AG04450 (cell line): ENCODE measurements at regions not wholly inside any gene's neighbourhood (a gene's known extent, or its start where the extent isn't known, plus 50 kb on each side); places are given as distances from the start of the nearest gene placed in this dataset.

Experiments
- CTCF ChIA-PET: fragments of 300-600, 350-600 bp; formaldehyde crosslinking; extraction: SDS; loops from one replicate; lab custom pipeline; 2022; ENCODE audit warnings: antibody characterized with exemption, inconsistent platforms; lab: Charles Lee
- POLR2A ChIA-PET: fragments of 350-600 bp; formaldehyde crosslinking; extraction: SDS; loops from one replicate; lab custom pipeline; 2021; ENCODE audit warnings: antibody characterized with exemption, inconsistent platforms; lab: Yijun Ruan, JAX
- DNase-seq: peaks from one replicate; pipeline ENCODE4 v3.0.0-alpha.2; 2011; ENCODE audit warnings: low read depth, low spot score
- H3K27ac ChIP-seq: one replicate; pipeline ENCODE4 v1.5.1; 2012; ENCODE audit warnings: low read depth, low read length, control low read depth
- H3K27me3 ChIP-seq: one replicate; pipeline ENCODE4 v1.6.0; 2012; ENCODE audit warnings: low read length; ENCODE audit not compliant: control insufficient read depth, insufficient read depth
- H3K4me3 ChIP-seq: 2 replicates; pipeline ENCODE4 v1.5.1; 2011; ENCODE audit warnings: mild to moderate bottlenecking, low read depth, low read length, control low read depth
- H3K9me3 ChIP-seq: 2 replicates; pipeline ENCODE4 v1.5.1; 2012; ENCODE audit warnings: low read length; ENCODE audit not compliant: control insufficient read depth, insufficient read depth
- TF ChIP-seq, protein P1 (sequence below): IDR thresholded peaks from 2 replicates; pipeline ENCODE4 v1.5.1; 2011; ENCODE audit warnings: low read depth, low read length, control low read depth, inconsistent platforms

DNA sequence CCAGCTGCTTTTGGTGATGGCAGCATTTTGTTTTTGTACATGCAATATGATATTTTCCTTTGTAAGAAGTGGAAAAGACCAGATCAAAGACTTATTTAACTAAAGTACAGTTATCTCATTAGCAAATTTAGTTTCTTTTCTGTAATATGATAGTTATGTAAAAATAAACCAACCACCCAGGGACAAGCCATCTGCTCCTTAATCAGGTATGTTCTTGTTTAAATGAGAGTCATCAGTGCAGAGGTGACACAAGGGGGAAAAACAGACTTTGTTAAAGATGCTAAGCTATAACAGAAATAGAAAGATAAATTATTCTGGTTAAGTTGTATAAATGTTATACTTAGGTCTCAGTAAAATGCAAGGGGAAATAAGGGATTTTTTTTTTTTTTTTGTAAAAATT is 805.7 kb upstream of the SEMA6A start:
- POLR2A ChIA-PET: no interaction called here
- no peak for DNase-seq
- Histone ChIP-seq H3K4me3 (no peak overlapping the region), H3K27ac (no peak overlapping the region), H3K27me3 (no peaks in the 10 kb centered on the region), H3K9me3 (no peaks in the 10 kb centered on the region; the same call in 1 of the 2 replicates)
- TF ChIP-seq, protein P1, sequence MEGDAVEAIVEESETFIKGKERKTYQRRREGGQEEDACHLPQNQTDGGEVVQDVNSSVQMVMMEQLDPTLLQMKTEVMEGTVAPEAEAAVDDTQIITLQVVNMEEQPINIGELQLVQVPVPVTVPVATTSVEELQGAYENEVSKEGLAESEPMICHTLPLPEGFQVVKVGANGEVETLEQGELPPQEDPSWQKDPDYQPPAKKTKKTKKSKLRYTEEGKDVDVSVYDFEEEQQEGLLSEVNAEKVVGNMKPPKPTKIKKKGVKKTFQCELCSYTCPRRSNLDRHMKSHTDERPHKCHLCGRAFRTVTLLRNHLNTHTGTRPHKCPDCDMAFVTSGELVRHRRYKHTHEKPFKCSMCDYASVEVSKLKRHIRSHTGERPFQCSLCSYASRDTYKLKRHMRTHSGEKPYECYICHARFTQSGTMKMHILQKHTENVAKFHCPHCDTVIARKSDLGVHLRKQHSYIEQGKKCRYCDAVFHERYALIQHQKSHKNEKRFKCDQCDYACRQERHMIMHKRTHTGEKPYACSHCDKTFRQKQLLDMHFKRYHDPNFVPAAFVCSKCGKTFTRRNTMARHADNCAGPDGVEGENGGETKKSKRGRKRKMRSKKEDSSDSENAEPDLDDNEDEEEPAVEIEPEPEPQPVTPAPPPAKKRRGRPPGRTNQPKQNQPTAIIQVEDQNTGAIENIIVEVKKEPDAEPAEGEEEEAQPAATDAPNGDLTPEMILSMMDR: no peak
- CTCF ChIA-PET: no interaction called here

DNA sequence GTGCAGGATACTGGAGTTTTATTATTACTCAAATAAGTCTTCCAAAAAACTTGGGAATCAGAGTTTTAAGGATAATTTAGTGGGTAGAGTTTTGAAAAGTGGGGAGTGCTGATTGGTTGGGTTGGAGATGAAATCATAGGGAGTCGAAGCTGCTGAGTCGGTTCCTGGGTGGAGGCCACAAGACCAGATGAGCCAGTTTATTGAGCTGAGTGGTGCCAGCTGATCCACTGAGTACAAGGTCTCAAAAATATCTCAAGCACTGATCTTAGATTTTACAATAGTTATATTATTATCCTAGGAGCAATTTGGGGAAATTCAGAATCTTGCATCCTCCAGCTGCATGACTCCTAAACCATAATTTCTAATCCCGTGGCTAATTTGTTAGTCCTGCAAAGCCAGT is 804.9 kb upstream of the SEMA6A start:
- no peak for DNase-seq
- ChIA-PET POLR2A (no interaction called here), CTCF (no interaction called here)
- H3K4me3 ChIP-seq: no peak overlapping the region
- TF ChIP-seq, protein P1: no peak
- no peak overlapping the region for H3K27ac ChIP-seq
- H3K27me3 ChIP-seq: no peaks in the 10 kb centered on the region
- H3K9me3 ChIP-seq: no peaks in the 10 kb centered on the region; the same call in 1 of the 2 replicates

DNA sequence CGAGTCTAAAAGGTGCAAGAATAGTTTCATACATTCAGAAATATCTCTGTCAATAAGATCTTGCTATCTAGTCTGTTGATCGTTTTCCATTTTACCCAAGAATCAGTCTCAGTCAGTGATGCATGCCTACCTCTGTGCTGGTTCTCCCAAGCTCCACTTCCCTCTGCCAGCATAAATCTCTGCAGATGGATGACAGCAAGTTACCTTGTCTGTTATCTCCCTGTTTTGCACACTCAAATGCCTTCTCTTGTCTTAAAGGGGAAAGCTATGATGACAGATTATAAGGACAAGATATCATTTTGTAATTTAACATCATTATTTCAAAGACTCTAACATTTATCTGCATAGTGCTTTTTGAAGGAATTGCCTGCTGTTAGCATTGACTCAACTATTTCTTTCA is 802.1 kb upstream of the SEMA6A start:
- DNase-seq: no peak
- CTCF ChIA-PET: no interaction called here
- POLR2A ChIA-PET: no interaction called here

DNA sequence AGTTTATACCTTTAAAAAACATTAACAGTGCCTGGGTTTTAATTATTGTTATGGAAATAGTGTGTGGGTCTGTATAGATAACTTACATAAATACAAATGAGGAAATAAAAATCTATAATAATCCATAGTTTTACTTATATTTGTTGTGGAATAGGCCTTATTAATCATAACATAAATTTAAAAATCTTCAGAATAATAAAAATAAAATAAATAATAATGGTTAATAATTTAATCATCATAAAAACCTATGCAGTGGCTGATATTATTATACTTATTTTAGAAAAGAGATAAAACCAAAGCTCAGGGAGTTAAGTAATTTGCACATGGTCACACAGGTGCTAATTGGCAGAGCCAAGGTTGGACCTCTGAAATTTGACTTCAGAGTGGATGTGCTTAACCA is 785.3 kb upstream of the SEMA6A start:
- Histone ChIP-seq H3K27me3 (no peaks in the 10 kb centered on the region), H3K27ac (no peak overlapping the region), H3K9me3 (peaks cover 3% of the 10 kb centered on the region; the same call in 1 of the 2 replicates), H3K4me3 (no peak overlapping the region)
- TF ChIP-seq, protein P1: no peak
- ChIA-PET POLR2A (no interaction called here), CTCF (no interaction called here)
- DNase-seq: no peak

More for the DNA sequence above, 802.1 kb upstream of the SEMA6A start:
- TF ChIP-seq, protein P1: no peak
- no peaks in the 10 kb centered on the region for H3K27me3 ChIP-seq
- H3K9me3 ChIP-seq: no peaks in the 10 kb centered on the region
- no peak overlapping the region for H3K4me3 ChIP-seq
- no peak overlapping the region for H3K27ac ChIP-seq

DNA sequence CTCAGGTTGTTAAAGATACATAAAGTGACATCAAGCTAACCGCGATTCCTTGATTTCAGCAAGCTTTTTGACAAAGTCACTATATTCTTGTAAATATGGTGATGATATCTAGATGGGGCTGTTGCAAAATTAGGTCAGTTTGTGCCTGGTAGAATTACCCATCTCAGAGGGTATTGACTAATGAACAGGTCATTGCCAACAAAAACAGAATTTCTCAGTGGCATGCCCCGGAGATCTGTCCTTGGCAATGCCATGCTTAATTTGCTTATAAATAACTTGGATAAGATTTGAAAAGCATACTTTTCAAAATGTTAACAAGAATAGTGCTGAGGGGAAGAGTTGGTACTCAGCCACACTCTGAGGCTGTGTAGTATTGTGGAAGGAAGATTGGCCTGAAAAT is 783.3 kb upstream of the SEMA6A start:
- DNase-seq: no peak
- peaks cover 3% of the 10 kb centered on the region; the same call in 1 of the 2 replicates for H3K9me3 ChIP-seq
- POLR2A ChIA-PET: no interaction called here
- H3K4me3 ChIP-seq: no peak overlapping the region
- CTCF ChIA-PET: no interaction called here
- H3K27me3 ChIP-seq: no peaks in the 10 kb centered on the region
- TF ChIP-seq, protein P1: no peak
- no peak overlapping the region for H3K27ac ChIP-seq
